ENCODE measurements at regions not wholly inside any gene's neighbourhood (a gene's known extent, or its start where the extent isn't known, plus 50 kb on each side); places are given as distances from the start of the nearest gene placed in this dataset.

DNA sequence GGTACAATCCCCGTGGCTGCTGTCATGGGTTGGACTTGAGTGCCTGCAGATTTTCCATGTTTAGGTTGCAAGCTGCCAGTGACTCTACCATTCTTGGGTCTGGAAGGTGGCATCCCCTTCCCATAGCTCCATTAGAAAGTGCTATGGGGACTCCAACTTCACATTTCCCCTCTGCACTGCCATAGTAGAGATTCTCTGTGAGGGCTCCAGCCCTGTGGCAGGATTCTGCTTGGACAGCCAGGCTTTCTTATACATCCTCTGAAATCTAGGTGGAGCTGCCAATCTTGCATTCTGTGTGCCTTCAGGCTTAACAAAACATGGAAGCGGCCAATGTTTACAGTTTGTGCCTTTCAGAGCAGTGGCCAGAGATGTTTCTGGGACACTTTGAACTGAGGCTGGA lies 636.2 kb downstream of the SLITRK6 start:
- TF ChIP-seq, protein P1, sequence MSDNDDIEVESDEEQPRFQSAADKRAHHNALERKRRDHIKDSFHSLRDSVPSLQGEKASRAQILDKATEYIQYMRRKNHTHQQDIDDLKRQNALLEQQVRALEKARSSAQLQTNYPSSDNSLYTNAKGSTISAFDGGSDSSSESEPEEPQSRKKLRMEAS (IDR thresholded peaks at IDR 0.05): no peak
- TF ChIP-seq, protein P2, sequence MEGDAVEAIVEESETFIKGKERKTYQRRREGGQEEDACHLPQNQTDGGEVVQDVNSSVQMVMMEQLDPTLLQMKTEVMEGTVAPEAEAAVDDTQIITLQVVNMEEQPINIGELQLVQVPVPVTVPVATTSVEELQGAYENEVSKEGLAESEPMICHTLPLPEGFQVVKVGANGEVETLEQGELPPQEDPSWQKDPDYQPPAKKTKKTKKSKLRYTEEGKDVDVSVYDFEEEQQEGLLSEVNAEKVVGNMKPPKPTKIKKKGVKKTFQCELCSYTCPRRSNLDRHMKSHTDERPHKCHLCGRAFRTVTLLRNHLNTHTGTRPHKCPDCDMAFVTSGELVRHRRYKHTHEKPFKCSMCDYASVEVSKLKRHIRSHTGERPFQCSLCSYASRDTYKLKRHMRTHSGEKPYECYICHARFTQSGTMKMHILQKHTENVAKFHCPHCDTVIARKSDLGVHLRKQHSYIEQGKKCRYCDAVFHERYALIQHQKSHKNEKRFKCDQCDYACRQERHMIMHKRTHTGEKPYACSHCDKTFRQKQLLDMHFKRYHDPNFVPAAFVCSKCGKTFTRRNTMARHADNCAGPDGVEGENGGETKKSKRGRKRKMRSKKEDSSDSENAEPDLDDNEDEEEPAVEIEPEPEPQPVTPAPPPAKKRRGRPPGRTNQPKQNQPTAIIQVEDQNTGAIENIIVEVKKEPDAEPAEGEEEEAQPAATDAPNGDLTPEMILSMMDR (IDR thresholded peaks at IDR 0.05 in 2 of 3, conservative IDR thresholded peaks at IDR 0.05 in 1 of 3; ENCODE audit: borderline replicate concordance in 1 of 3, insufficient read depth in 1 of 3, low read depth in 2 of 3, low read length in 2 of 3): no peak
- TF ChIP-seq POLR2AphosphoS5 (IDR thresholded peaks at IDR 0.05; ENCODE audit: low read depth, low read length): no peak
- no peak for TF ChIP-seq CEBPB (IDR thresholded peaks at IDR 0.05; ENCODE audit: low read depth)
- no peak for TF ChIP-seq TCF7L2 (IDR thresholded peaks at IDR 0.05; ENCODE audit: borderline replicate concordance, extremely low read depth, insufficient read depth, insufficient read length)
- no peak for TF ChIP-seq CBX3 (IDR thresholded peaks at IDR 0.05; ENCODE audit: low read depth)

Measured in HCT116 (cell line).